ENCODE measurements at regions not wholly inside any gene's neighbourhood (a gene's known extent, or its start where the extent isn't known, plus 50 kb on each side); places are given as distances from the start of the nearest gene placed in this dataset.

DNA sequence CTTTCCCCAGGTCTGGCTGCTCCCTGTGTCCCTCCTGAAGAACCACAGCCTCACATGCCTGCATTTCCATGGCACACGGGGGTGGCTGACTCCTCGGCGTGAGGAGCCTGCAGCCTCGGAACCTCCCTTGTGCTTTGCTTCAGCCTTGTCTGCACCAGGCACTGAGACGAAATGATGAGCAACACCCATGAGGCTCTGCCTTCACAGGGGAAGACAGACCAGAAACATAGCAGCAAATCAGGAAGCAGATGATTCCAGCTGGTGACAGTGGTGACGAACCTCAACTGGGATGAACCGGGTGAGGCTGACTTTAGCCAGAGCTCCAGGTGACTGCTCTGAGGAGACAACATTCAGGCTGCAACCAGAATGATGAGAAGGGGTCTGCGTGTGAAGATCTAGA, 84.5 kb upstream of the SMNDC1 start:
- Histone ChIP-seq H3K9me2 (ENCODE audit: insufficient read depth) (no peaks in the 10 kb centered on the region), H3F3A (ENCODE audit: insufficient read depth) (no peaks in the 10 kb centered on the region), H3K9ac (no peak overlapping the region), H3K9me3 (ENCODE audit: low read depth) (no peaks in the 10 kb centered on the region), H3K27me3 (replicated peaks; ENCODE audit: insufficient read depth) (no peaks in the 10 kb centered on the region), H3K4me3 (no peak overlapping the region), H3K27ac (no peak overlapping the region), H4K20me1 (ENCODE audit: insufficient read depth) (no peaks in the 10 kb centered on the region), H3K36me3 (ENCODE audit: low read depth) (no peaks in the 10 kb centered on the region), H2AFZ (no peak overlapping the region), H3K79me2 (ENCODE audit: insufficient read depth) (no peaks in the 10 kb centered on the region), H3K4me1 (ENCODE audit: insufficient read depth) (peaks cover 15% of the 10 kb centered on the region), H3K4me2 (ENCODE audit: unreplicated experiment) (no peak overlapping the region)
- in situ Hi-C loops (cut with MboI) = no loop called here
- peak; percentile 61 for DNase-seq
- WGBS, 2 experiments (ENCODE audit: low coverage in 1 of 2, low lambda C conversion rate in 2 of 2, missing lambda C conversion rate in 2 of 2) = 31 to 35% methylated on average over 8 of the region's 8 CpGs
- TF ChIP-seq EZH2phosphoT487 (IDR thresholded peaks at IDR 0.05; ENCODE audit: insufficient read depth, low read depth) (no peak), EZH2 (IDR thresholded peaks at IDR 0.05; ENCODE audit: insufficient read depth, poor library complexity, severe bottlenecking) (no peak)

DNA sequence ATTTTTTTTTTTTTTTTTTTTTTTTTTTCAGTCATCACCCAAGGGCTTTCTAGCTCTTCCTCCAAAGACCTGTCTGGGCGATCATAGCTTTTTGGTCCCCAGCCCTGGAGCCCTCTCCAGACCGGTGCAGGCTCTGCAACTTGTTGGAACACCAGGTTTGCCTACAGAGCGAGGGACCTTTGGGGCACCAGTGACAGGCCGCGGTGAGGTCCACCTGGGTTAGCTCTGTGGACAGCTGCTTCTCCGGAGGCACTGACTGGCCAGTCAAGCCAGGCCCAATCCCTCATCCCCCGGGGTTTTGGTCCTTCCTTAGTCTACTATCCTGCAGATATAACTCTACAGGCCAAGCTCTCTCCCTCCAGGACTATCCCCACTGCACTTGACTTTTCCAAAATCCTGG, 86.8 kb upstream of the SMNDC1 start:
- no peak overlapping the region for H3K9ac ChIP-seq
- TF ChIP-seq EZH2 (IDR thresholded peaks at IDR 0.05; ENCODE audit: insufficient read depth, poor library complexity, severe bottlenecking) = no peak
- no peak for TF ChIP-seq EZH2phosphoT487 (IDR thresholded peaks at IDR 0.05; ENCODE audit: insufficient read depth, low read depth)
- H3F3A ChIP-seq (ENCODE audit: insufficient read depth) = no peaks in the 10 kb centered on the region
- H4K20me1 ChIP-seq (ENCODE audit: insufficient read depth) = no peaks in the 10 kb centered on the region
- DNase-seq = no peak
- no peaks in the 10 kb centered on the region for H3K9me3 ChIP-seq (ENCODE audit: low read depth)
- in situ Hi-C loops (cut with MboI) = no loop called here
- H3K4me2 ChIP-seq (ENCODE audit: unreplicated experiment) = no peak overlapping the region
- H2AFZ ChIP-seq = no peak overlapping the region
- H3K27me3 ChIP-seq (replicated peaks; ENCODE audit: insufficient read depth) = no peaks in the 10 kb centered on the region
- no peaks in the 10 kb centered on the region for H3K36me3 ChIP-seq (ENCODE audit: low read depth)
- H3K9me2 ChIP-seq (ENCODE audit: insufficient read depth) = no peaks in the 10 kb centered on the region
- peaks cover 24% of the 10 kb centered on the region for H3K4me1 ChIP-seq (ENCODE audit: insufficient read depth)
- no peak overlapping the region for H3K27ac ChIP-seq
- WGBS, 2 experiments (ENCODE audit: low coverage in 1 of 2, low lambda C conversion rate in 2 of 2, missing lambda C conversion rate in 2 of 2) = 99% methylated on average over 6 to 7 of the region's 7 CpGs
- no peaks in the 10 kb centered on the region for H3K79me2 ChIP-seq (ENCODE audit: insufficient read depth)
- H3K4me3 ChIP-seq = no peak overlapping the region

DNA sequence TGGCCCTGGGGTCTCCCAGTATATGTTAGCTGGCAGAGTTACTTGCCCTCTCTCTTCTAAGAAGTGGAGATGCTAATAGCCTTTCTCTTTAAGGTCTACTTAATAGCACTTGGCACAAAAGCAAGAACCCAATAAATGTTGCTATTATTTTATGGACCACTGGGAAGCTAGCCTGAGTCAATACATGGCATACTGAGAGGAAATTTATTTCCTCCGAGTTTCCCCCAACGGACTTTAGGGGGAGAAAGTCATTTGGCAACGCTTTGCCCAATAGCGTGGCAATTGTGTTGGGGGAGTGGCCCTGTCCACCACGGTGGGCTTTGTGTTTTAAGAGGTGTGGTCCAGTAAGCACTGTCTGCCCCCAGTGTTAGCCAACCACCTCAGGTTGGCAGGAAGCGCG, 87.4 kb upstream of the SMNDC1 start:
- peaks cover 24% of the 10 kb centered on the region for H3K4me1 ChIP-seq (ENCODE audit: insufficient read depth)
- H3K36me3 ChIP-seq (ENCODE audit: low read depth) = no peaks in the 10 kb centered on the region
- no peak for DNase-seq
- no peaks in the 10 kb centered on the region for H3K9me3 ChIP-seq (ENCODE audit: low read depth)
- no peak overlapping the region for H3K4me2 ChIP-seq (ENCODE audit: unreplicated experiment)
- no peak overlapping the region for H3K4me3 ChIP-seq
- H3K79me2 ChIP-seq (ENCODE audit: insufficient read depth) = no peaks in the 10 kb centered on the region
- 0 out of 2 replicates have a peak overlapping the region, but pooled peaks have one; percentile 74 for H2AFZ ChIP-seq
- H3K9ac ChIP-seq = no peak overlapping the region
- H3K9me2 ChIP-seq (ENCODE audit: insufficient read depth) = no peaks in the 10 kb centered on the region
- no peak for TF ChIP-seq EZH2phosphoT487 (IDR thresholded peaks at IDR 0.05; ENCODE audit: insufficient read depth, low read depth)
- TF ChIP-seq EZH2 (IDR thresholded peaks at IDR 0.05; ENCODE audit: insufficient read depth, poor library complexity, severe bottlenecking) = no peak
- 62 to 65% methylated on average over 7 of the region's 7 CpGs for WGBS, 2 experiments (ENCODE audit: low coverage in 1 of 2, low lambda C conversion rate in 2 of 2, missing lambda C conversion rate in 2 of 2)
- in situ Hi-C loops (cut with MboI) = no loop called here
- no peaks in the 10 kb centered on the region for H3K27me3 ChIP-seq (replicated peaks; ENCODE audit: insufficient read depth)
- H3K27ac ChIP-seq = no peak overlapping the region
- H3F3A ChIP-seq (ENCODE audit: insufficient read depth) = peaks cover 6% of the 10 kb centered on the region; the same call in 1 of the 2 replicates
- no peaks in the 10 kb centered on the region for H4K20me1 ChIP-seq (ENCODE audit: insufficient read depth)

DNA sequence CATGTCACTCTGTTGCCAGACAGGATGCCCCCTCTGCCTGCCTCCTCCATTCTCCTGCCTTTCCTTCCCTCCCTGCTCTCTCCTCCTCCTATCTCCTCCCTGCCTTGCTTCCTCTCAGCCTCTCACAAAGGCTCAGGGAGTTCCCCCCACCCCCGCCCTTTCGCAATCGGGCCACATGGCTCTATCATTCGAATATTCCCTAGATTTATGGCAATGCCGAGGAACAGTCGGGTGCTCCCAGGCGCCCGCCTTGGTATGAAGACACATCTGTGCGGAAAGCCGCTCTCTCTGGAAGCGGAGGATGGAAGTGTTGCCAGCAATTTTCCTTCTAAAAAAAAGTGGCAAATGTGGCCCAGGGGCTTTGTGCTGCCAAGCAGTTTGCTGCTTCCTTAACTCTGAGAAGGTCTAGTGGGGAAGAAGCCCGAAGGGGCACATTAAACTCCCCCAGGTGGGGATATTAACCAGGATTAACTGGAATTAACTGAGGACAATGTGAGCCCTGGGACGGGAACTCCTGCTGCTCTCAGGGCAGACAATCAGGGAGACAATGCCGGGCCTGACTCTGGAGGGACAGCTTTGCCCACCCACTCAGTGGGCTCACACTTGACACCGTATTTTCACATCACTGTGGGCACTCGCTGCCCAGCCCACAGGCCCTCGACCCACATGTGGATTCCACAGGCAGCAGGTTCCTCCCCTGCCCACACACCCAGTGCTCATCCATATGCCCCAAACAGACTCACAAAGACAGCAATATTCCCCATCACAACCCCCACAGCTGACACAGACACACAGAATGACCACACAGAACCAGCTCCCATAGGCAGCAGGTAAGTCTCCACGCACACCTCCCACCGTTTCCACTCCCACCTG, 88.4 kb upstream of the SMNDC1 start:
- in situ Hi-C loops (cut with MboI) = no loop called here
- no peaks in the 10 kb centered on the region for H3K36me3 ChIP-seq (ENCODE audit: low read depth)
- no peaks in the 10 kb centered on the region for H3K79me2 ChIP-seq (ENCODE audit: insufficient read depth)
- peaks cover 14% of the 10 kb centered on the region; the same call in 1 of the 2 replicates for H3F3A ChIP-seq (ENCODE audit: insufficient read depth)
- H3K27me3 ChIP-seq (replicated peaks; ENCODE audit: insufficient read depth) = no peaks in the 10 kb centered on the region
- TF ChIP-seq EZH2phosphoT487 (IDR thresholded peaks at IDR 0.05; ENCODE audit: insufficient read depth, low read depth) (no peak), EZH2 (IDR thresholded peaks at IDR 0.05; ENCODE audit: insufficient read depth, poor library complexity, severe bottlenecking) (no peak)
- H3K4me1 ChIP-seq (ENCODE audit: insufficient read depth) = peaks cover 26% of the 10 kb centered on the region
- H3K9ac ChIP-seq = peak overlapping the region; percentile 67
- H4K20me1 ChIP-seq (ENCODE audit: insufficient read depth) = no peaks in the 10 kb centered on the region
- peak overlapping the region; percentile 74 for H2AFZ ChIP-seq
- H3K9me3 ChIP-seq (ENCODE audit: low read depth) = no peaks in the 10 kb centered on the region
- no peak overlapping the region for H3K4me3 ChIP-seq
- peak overlapping the region; percentile 62 for H3K4me2 ChIP-seq (ENCODE audit: unreplicated experiment)
- 26 to 31% methylated on average over 19 of the region's 19 CpGs for WGBS, 2 experiments (ENCODE audit: low coverage in 1 of 2, low lambda C conversion rate in 2 of 2, missing lambda C conversion rate in 2 of 2)
- H3K9me2 ChIP-seq (ENCODE audit: insufficient read depth) = no peaks in the 10 kb centered on the region
- peak; percentile 86 for DNase-seq
- H3K27ac ChIP-seq = peak overlapping the region; percentile 56

All from GM23248 (cell line).